ENCODE measurements at regions not wholly inside any gene's neighbourhood (a gene's known extent, or its start where the extent isn't known, plus 50 kb on each side); places are given as distances from the start of the nearest gene placed in this dataset.

GRCh38 chr16:64162613-64163375 lies 959.1 kb downstream of the CDH11 start:
- no peak for DNase-seq (ENCODE audit: low read depth)

GRCh38 chr16:64159976-64160375 lies 961.9 kb downstream of the CDH11 start:
- DNase-seq (ENCODE audit: low read depth), result no peak

GRCh38 chr16:64158941-64159588 lies 962.8 kb downstream of the CDH11 start:
- no peak for DNase-seq (ENCODE audit: low read depth)

- DNase-seq (ENCODE audit: low read depth), result peak; percentile 22
Measured at GRCh38 chr16:64153718-64154117, 968.1 kb downstream of the CDH11 start.

- peak; percentile 37 for DNase-seq (ENCODE audit: low read depth)
Measured at GRCh38 chr16:64151990-64152767, 969.7 kb downstream of the CDH11 start.

GRCh38 chr16:64150193-64150592 lies 971.7 kb downstream of the CDH11 start:
- no peak for DNase-seq (ENCODE audit: low read depth)

GRCh38 chr16:64149756-64150155 lies 972.1 kb downstream of the CDH11 start:
- DNase-seq (ENCODE audit: low read depth), result no peak

GRCh38 chr16:64148356-64148755 lies 973.5 kb downstream of the CDH11 start:
- DNase-seq (ENCODE audit: low read depth), result no peak

- DNase-seq (ENCODE audit: low read depth), result no peak
Measured at GRCh38 chr16:64147941-64148340, 973.9 kb downstream of the CDH11 start.

- peak; percentile 47 for DNase-seq (ENCODE audit: low read depth)
Measured at GRCh38 chr16:64144617-64145016, 977.2 kb downstream of the CDH11 start.

- no peak for DNase-seq (ENCODE audit: low read depth)
Measured at GRCh38 chr16:64138621-64139020, 983.2 kb downstream of the CDH11 start.

GRCh38 chr16:64138006-64138405 lies 983.9 kb downstream of the CDH11 start:
- DNase-seq (ENCODE audit: low read depth), result no peak

- no peak for DNase-seq (ENCODE audit: low read depth)
Measured at GRCh38 chr16:64136743-64137142, 985.1 kb downstream of the CDH11 start.

- DNase-seq (ENCODE audit: low read depth), result no peak
Measured at GRCh38 chr16:64136314-64136713, 985.5 kb downstream of the CDH11 start.

GRCh38 chr16:64133366-64133765 lies 988.5 kb downstream of the CDH11 start:
- DNase-seq (ENCODE audit: low read depth), result peak; percentile 13

GRCh38 chr16:64132759-64133361 lies 989.0 kb downstream of the CDH11 start:
- no peak for DNase-seq (ENCODE audit: low read depth)

- DNase-seq (ENCODE audit: low read depth), result no peak
Measured at GRCh38 chr16:64132190-64132589, 989.7 kb downstream of the CDH11 start.

- no peak for DNase-seq (ENCODE audit: low read depth)
Measured at GRCh38 chr16:64131423-64131822, 990.4 kb downstream of the CDH11 start.

GRCh38 chr16:64130140-64130539 lies 991.7 kb downstream of the CDH11 start:
- no peak for DNase-seq (ENCODE audit: low read depth)

GRCh38 chr16:64122177-64122576 lies 999.7 kb downstream of the CDH11 start:
- DNase-seq (ENCODE audit: low read depth), result no peak

- DNase-seq (ENCODE audit: low read depth), result peak; percentile 34
Measured at GRCh38 chr16:64121473-64121872, 1000.4 kb downstream of the CDH11 start.

- no peak for DNase-seq (ENCODE audit: low read depth)
Measured at GRCh38 chr16:64116151-64116550, 1005.7 kb downstream of the CDH11 start.
